ENCODE measurements at regions not wholly inside any gene's neighbourhood (a gene's known extent, or its start where the extent isn't known, plus 50 kb on each side); places are given as distances from the start of the nearest gene placed in this dataset.

- Histone ChIP-seq H3K27ac (replicated peaks; ENCODE audit: low read length) (no peak overlapping the region), H3K9me3 (replicated peaks in 1 of 2; ENCODE audit: control insufficient read depth in 2 of 2, insufficient read depth in 1 of 2, low read depth in 1 of 2, low read length in 2 of 2) (peaks cover under 1 to 1% of the 10 kb centered on the region in 2 donors), H3K4me2 (ENCODE audit: insufficient read depth, low read length, poor library complexity, severe bottlenecking) (no peak overlapping the region), H3K23ac (ENCODE audit: low read depth, low read length, poor library complexity) (no peak overlapping the region), H3K9ac (ENCODE audit: low read depth, low read length, poor library complexity) (no peak overlapping the region), H3K79me1 (ENCODE audit: low read depth, low read length) (no peaks in the 10 kb centered on the region), H4K8ac (ENCODE audit: low read depth, low read length) (no peak overlapping the region), H3K36me3 (replicated peaks in 1 of 2; ENCODE audit: control insufficient read depth in 2 of 2, insufficient read depth in 2 of 2, low read length in 2 of 2) (no peaks in the 10 kb centered on the region), H2AFZ (ENCODE audit: low read length) (no peak overlapping the region), H2AK5ac (ENCODE audit: low read depth, low read length) (no peak overlapping the region), H2BK120ac (ENCODE audit: low read depth, low read length) (no peak overlapping the region), H2BK15ac (ENCODE audit: low read length) (no peak overlapping the region), H3K4me3 (ENCODE audit: low read length in 2 of 2) (no peak overlapping the region), H2BK12ac (ENCODE audit: low read length) (no peak overlapping the region), H4K91ac (ENCODE audit: low read depth, low read length, poor library complexity) (no peak overlapping the region), H3K4ac (ENCODE audit: low read length) (no peak overlapping the region), H3K14ac (ENCODE audit: low read length) (no peak overlapping the region), H3K18ac (ENCODE audit: low read length) (no peak overlapping the region), H3K27me3 (ENCODE audit: control insufficient read depth in 3 of 3, insufficient read depth in 3 of 3, low read depth in 1 of 3, low read length in 3 of 3) (no peaks in the 10 kb centered on the region), H2BK5ac (ENCODE audit: low read length) (no peak overlapping the region), H3K4me1 (ENCODE audit: control insufficient read depth in 2 of 2, insufficient read depth in 1 of 2, low read depth in 1 of 2, low read length in 2 of 2) (peaks cover 6 to 11% of the 10 kb centered on the region in 2 donors)
- no CpG with 5 or more reads among the region's 4 CpGs for WGBS, 2 donors (ENCODE audit: extremely low coverage in 2 of 2, insufficient read length in 2 of 2, insufficient replicate concordance in 1 of 2)
- DNase-seq (ENCODE audit: low spot score), result no peak
These were observed 550.4 kb upstream of the CCDC54 start for GRCh38 chr3:106826791-106827311.

- H3K27me3 ChIP-seq (ENCODE audit: control insufficient read depth in 3 of 3, insufficient read depth in 3 of 3, low read depth in 1 of 3, low read length in 3 of 3), result no peaks in the 10 kb centered on the region
- no peak overlapping the region for H4K8ac ChIP-seq (ENCODE audit: low read depth, low read length)
- no peak overlapping the region for H4K91ac ChIP-seq (ENCODE audit: low read depth, low read length, poor library complexity)
- H3K9ac ChIP-seq (ENCODE audit: low read depth, low read length, poor library complexity), result no peak overlapping the region
- no CpG with 5 or more reads among the region's 5 CpGs for WGBS, 2 donors (ENCODE audit: extremely low coverage in 2 of 2, insufficient read length in 2 of 2, insufficient replicate concordance in 1 of 2)
- H3K14ac ChIP-seq (ENCODE audit: low read length), result no peak overlapping the region
- no peak overlapping the region for H3K4ac ChIP-seq (ENCODE audit: low read length)
- H2BK120ac ChIP-seq (ENCODE audit: low read depth, low read length), result no peak overlapping the region
- H3K27ac ChIP-seq (replicated peaks; ENCODE audit: low read length), result no peak overlapping the region
- H2BK5ac ChIP-seq (ENCODE audit: low read length), result no peak overlapping the region
- H3K18ac ChIP-seq (ENCODE audit: low read length), result no peak overlapping the region
- no peak overlapping the region for H3K4me3 ChIP-seq (ENCODE audit: low read length in 2 of 2)
- peaks cover 5 to 9% of the 10 kb centered on the region in 2 donors for H3K9me3 ChIP-seq (replicated peaks in 1 of 2; ENCODE audit: control insufficient read depth in 2 of 2, insufficient read depth in 1 of 2, low read depth in 1 of 2, low read length in 2 of 2)
- no peak overlapping the region for H2AFZ ChIP-seq (ENCODE audit: low read length)
- H3K4me2 ChIP-seq (ENCODE audit: insufficient read depth, low read length, poor library complexity, severe bottlenecking), result no peak overlapping the region
- H3K4me1 ChIP-seq (ENCODE audit: control insufficient read depth in 2 of 2, insufficient read depth in 1 of 2, low read depth in 1 of 2, low read length in 2 of 2), result peaks cover 6 to 11% of the 10 kb centered on the region in 2 donors
- no peaks in the 10 kb centered on the region for H3K36me3 ChIP-seq (replicated peaks in 1 of 2; ENCODE audit: control insufficient read depth in 2 of 2, insufficient read depth in 2 of 2, low read length in 2 of 2)
- H2BK12ac ChIP-seq (ENCODE audit: low read length), result no peak overlapping the region
- no peak for DNase-seq (ENCODE audit: low spot score)
- no peaks in the 10 kb centered on the region for H3K79me1 ChIP-seq (ENCODE audit: low read depth, low read length)
- no peak overlapping the region for H3K23ac ChIP-seq (ENCODE audit: low read depth, low read length, poor library complexity)
- H2BK15ac ChIP-seq (ENCODE audit: low read length), result no peak overlapping the region
- no peak overlapping the region for H2AK5ac ChIP-seq (ENCODE audit: low read depth, low read length)
These were observed 549.6 kb upstream of the CCDC54 start for GRCh38 chr3:106827515-106828213.

- Histone ChIP-seq H3K79me1 (ENCODE audit: low read depth, low read length) (no peaks in the 10 kb centered on the region), H3K27me3 (ENCODE audit: control insufficient read depth in 3 of 3, insufficient read depth in 3 of 3, low read depth in 1 of 3, low read length in 3 of 3) (no peaks in the 10 kb centered on the region), H3K18ac (ENCODE audit: low read length) (no peak overlapping the region), H3K9ac (ENCODE audit: low read depth, low read length, poor library complexity) (no peak overlapping the region), H2AFZ (ENCODE audit: low read length) (no peak overlapping the region), H2BK120ac (ENCODE audit: low read depth, low read length) (no peak overlapping the region), H3K4ac (ENCODE audit: low read length) (no peak overlapping the region), H3K27ac (replicated peaks; ENCODE audit: low read length) (no peak overlapping the region), H3K4me2 (ENCODE audit: insufficient read depth, low read length, poor library complexity, severe bottlenecking) (no peak overlapping the region), H3K4me1 (ENCODE audit: control insufficient read depth in 2 of 2, insufficient read depth in 1 of 2, low read depth in 1 of 2, low read length in 2 of 2) (peaks cover 6 to 11% of the 10 kb centered on the region in 2 donors), H2BK15ac (ENCODE audit: low read length) (no peak overlapping the region), H3K9me3 (replicated peaks in 1 of 2; ENCODE audit: control insufficient read depth in 2 of 2, insufficient read depth in 1 of 2, low read depth in 1 of 2, low read length in 2 of 2) (peaks cover 5 to 9% of the 10 kb centered on the region in 2 donors), H2AK5ac (ENCODE audit: low read depth, low read length) (no peak overlapping the region), H4K8ac (ENCODE audit: low read depth, low read length) (no peak overlapping the region), H3K4me3 (ENCODE audit: low read length in 2 of 2) (no peak overlapping the region), H3K36me3 (replicated peaks in 1 of 2; ENCODE audit: control insufficient read depth in 2 of 2, insufficient read depth in 2 of 2, low read length in 2 of 2) (no peaks in the 10 kb centered on the region), H4K91ac (ENCODE audit: low read depth, low read length, poor library complexity) (no peak overlapping the region), H3K23ac (ENCODE audit: low read depth, low read length, poor library complexity) (no peak overlapping the region), H3K14ac (ENCODE audit: low read length) (no peak overlapping the region), H2BK5ac (ENCODE audit: low read length) (no peak overlapping the region), H2BK12ac (ENCODE audit: low read length) (no peak overlapping the region)
- DNase-seq (ENCODE audit: low spot score), result no peak
- no CpG with 5 or more reads among the region's 3 CpGs for WGBS, 2 donors (ENCODE audit: extremely low coverage in 2 of 2, insufficient read length in 2 of 2, insufficient replicate concordance in 1 of 2)
These were observed 548.0 kb upstream of the CCDC54 start for GRCh38 chr3:106829206-106829605.

GRCh38 chr3:106830334-106830733, 546.9 kb upstream of the CCDC54 start:
- Histone ChIP-seq H2AK5ac (ENCODE audit: low read depth, low read length) (no peak overlapping the region), H4K8ac (ENCODE audit: low read depth, low read length) (no peak overlapping the region), H3K9me3 (replicated peaks in 1 of 2; ENCODE audit: control insufficient read depth in 2 of 2, insufficient read depth in 1 of 2, low read depth in 1 of 2, low read length in 2 of 2) (peaks cover 5 to 9% of the 10 kb centered on the region in 2 donors), H3K79me1 (ENCODE audit: low read depth, low read length) (no peaks in the 10 kb centered on the region), H3K4me3 (ENCODE audit: low read length in 2 of 2) (no peak overlapping the region), H3K4me1 (ENCODE audit: control insufficient read depth in 2 of 2, insufficient read depth in 1 of 2, low read depth in 1 of 2, low read length in 2 of 2) (peaks cover 6 to 11% of the 10 kb centered on the region in 2 donors), H3K18ac (ENCODE audit: low read length) (no peak overlapping the region), H3K27me3 (ENCODE audit: control insufficient read depth in 3 of 3, insufficient read depth in 3 of 3, low read depth in 1 of 3, low read length in 3 of 3) (no peaks in the 10 kb centered on the region), H4K91ac (ENCODE audit: low read depth, low read length, poor library complexity) (no peak overlapping the region), H3K4me2 (ENCODE audit: insufficient read depth, low read length, poor library complexity, severe bottlenecking) (no peak overlapping the region), H3K36me3 (replicated peaks in 1 of 2; ENCODE audit: control insufficient read depth in 2 of 2, insufficient read depth in 2 of 2, low read length in 2 of 2) (no peaks in the 10 kb centered on the region), H3K9ac (ENCODE audit: low read depth, low read length, poor library complexity) (no peak overlapping the region), H3K27ac (replicated peaks; ENCODE audit: low read length) (no peak overlapping the region), H3K4ac (ENCODE audit: low read length) (no peak overlapping the region), H2BK5ac (ENCODE audit: low read length) (no peak overlapping the region), H2AFZ (ENCODE audit: low read length) (no peak overlapping the region), H3K14ac (ENCODE audit: low read length) (no peak overlapping the region), H2BK12ac (ENCODE audit: low read length) (no peak overlapping the region), H2BK15ac (ENCODE audit: low read length) (no peak overlapping the region), H2BK120ac (ENCODE audit: low read depth, low read length) (no peak overlapping the region), H3K23ac (ENCODE audit: low read depth, low read length, poor library complexity) (no peak overlapping the region)
- no peak for DNase-seq (ENCODE audit: low spot score)
- no CpG with 5 or more reads among the region's 2 CpGs for WGBS, 2 donors (ENCODE audit: extremely low coverage in 2 of 2, insufficient read length in 2 of 2, insufficient replicate concordance in 1 of 2)

Data from neuronal stem cell (in vitro differentiated cells).